GM23338 (cell line): ENCODE measurements at regions not wholly inside any gene's neighbourhood (a gene's known extent, or its start where the extent isn't known, plus 50 kb on each side); places are given as distances from the start of the nearest gene placed in this dataset.

Experiments used
- CREB1 ChIP-seq: fragments of 250-450 bp; sonication (Bioruptor Pico); IDR thresholded peaks from 2 replicates; pipeline ENCODE4 v1.5.0; 2020; ENCODE audit warnings: low read depth, mild to moderate bottlenecking, moderate library complexity
- CTCF ChIP-seq, 2 experiments: fragments of 200-600 bp in 1 of 2; sonication (generic) in 1 of 2; conservative IDR thresholded peaks; 2 replicates each; pipeline versions ENCODE4 v1.5.1 to v1.6.1; 2016 to 2017; ENCODE audit warnings: antibody characterized with exemption in 2 of 2, low read depth in 2 of 2, mild to moderate bottlenecking in 2 of 2, moderate library complexity in 1 of 2
- ETS1 ChIP-seq: IDR thresholded peaks from 2 replicates; pipeline ENCODE4 v1.6.1; 2016; ENCODE audit warnings: antibody characterized with exemption
- EZH2 ChIP-seq: fragments of 200-600 bp; sonication (generic); IDR thresholded peaks from one replicate; pipeline ENCODE4 v1.8.0; 2017; ENCODE audit warnings: antibody characterized with exemption, mild to moderate bottlenecking, low read depth; ENCODE audit not compliant: unreplicated experiment
- POLR2AphosphoS5 ChIP-seq: IDR thresholded peaks from 2 replicates; pipeline ENCODE4 v1.6.1; 2016; ENCODE audit warnings: antibody characterized with exemption, low read depth
- REST ChIP-seq: IDR thresholded peaks from one replicate; pipeline ENCODE4 v1.6.1; 2018; ENCODE audit warnings: antibody characterized with exemption; ENCODE audit not compliant: unreplicated experiment

- TF ChIP-seq CTCF (conservative IDR thresholded peaks at IDR 0.05; ENCODE audit: low read depth in 2 of 2) (no peak), POLR2AphosphoS5 (no peak), REST (no peak), EZH2 (no peak), CREB1 (CRISPR knock-in tag) (no peak), ETS1 (no peak)
Observed at GRCh38 chr11:30762188-30762587, 176.0 kb upstream of the MPPED2 start.
